NCI-H2171 treated with DMSO at 0.1 percent for 48 hours (cell line): ENCODE measurements at regions not wholly inside any gene's neighbourhood (a gene's known extent, or its start where the extent isn't known, plus 50 kb on each side); places are given as distances from the start of the nearest gene placed in this dataset.

ENCODE experiments used
- DNase-seq: peaks from one replicate; lab custom pipeline; 2025; lab: John Stamatoyannopoulos, UW

DNA sequence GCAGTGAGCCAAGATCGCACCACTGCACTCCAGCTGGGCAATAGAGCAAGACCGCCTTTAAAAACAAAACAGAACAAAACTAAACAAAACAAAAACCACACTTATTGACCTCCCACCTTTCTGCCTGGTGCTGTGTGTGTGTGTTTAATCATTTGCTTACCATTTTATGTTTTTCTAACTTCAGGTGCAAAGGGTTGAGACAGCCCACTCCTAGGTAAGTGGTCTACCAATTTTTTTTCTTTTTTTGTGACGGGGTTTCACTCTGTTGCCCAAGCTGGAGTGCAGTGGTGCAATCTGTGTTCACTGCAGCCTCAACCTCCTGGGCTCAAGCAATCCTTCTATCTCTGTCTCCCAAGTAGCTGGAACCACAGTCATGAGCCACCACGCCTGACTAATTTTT is 65.8 kb downstream of the SALL1 start:
- no peak for DNase-seq

DNA sequence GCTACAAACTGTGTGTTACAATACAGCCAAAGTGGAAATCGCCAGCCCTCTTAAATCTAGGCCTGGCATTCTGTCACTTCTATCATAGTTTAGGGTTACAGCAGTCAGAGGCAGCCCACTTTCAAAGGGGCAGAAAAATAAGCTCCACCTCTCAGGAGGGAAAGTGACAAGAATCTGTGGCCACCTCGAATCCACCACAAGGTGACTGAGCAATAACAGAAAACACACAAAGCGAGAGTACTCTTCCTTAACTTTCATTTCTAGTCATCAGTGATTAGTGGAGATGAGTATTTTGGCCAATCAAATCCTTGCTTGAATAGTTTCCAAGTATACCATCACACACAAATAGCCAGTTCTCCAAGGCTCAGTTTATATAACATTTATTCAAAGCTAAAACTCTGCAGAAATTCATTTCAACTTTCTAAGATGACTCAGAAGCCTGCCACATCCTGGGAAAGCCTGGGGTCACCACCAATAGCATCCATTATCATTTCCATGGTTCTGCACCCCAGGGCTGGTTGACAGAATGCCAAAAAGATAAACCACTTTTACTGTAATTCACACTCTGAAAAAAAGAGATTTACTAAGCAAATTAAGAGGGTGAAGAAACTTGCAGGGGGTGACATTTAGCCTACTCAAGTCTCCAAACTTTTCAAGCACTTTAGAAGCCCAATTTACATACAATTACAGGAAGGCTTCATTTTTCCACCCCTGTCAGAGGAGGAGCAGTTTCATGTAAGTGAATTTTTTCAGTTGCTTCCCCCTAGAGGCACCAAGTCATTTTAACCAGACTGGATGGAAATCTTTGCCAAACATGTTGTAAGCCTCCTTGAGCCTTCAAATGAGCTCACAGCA is 66.8 kb downstream of the SALL1 start:
- no peak for DNase-seq

DNA sequence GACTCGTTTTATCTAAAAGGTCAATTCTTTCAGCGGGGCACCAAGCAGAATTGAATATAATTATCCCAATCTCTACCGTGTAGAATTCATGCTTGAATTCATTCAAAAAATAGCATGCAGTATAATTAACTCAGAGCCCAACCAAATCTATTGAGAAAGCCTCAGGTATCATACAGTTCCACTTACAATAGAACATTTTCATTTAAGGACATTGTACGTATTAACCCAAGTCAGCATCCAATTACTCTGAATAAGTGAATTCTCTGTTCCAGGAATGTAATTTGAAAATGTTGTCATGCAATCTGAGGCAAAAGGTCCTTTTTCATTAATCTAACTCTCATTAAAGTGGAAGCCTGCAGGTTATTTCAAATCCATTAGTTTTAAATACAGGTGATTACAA is 78.5 kb downstream of the SALL1 start:
- DNase-seq, result no peak

DNA sequence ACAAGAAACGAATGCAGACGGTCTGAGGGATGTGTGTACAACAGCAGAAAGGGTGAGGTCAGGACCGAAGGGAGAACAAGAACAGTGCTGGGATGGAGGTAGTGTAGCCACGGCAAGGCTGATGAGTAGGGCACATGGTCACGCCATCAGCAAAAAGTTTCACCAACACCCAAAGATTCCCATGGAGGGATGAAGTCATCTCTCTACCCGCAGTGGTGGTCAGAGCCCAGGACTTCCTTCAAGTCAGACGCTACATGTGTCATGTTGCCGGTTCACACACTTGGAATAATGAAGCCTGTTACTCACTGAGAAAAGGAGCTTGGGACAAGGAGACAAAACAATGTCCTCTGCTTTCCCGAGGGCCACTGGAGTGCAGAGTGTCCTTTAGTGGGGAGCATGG is 79.7 kb downstream of the SALL1 start:
- DNase-seq, result no peak

DNA sequence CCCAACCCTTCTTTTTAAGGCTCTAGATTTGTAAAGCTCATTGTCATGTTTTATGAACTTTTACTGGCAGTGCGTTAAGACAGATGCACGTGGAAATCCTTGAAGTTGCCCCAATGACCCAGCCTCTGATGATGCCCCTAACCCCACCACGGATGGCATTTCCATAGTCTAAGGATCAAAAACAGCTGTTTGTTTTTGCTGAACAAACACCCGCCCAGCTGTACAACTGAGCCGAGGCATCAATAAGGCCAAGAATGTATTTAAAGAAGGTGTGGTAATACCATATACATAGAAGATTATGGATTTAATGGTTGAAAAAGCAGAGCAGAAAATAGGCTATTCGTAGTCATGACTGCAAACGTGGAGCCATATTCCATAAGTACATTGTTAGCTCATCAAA is 83.7 kb downstream of the SALL1 start:
- no peak for DNase-seq

DNA sequence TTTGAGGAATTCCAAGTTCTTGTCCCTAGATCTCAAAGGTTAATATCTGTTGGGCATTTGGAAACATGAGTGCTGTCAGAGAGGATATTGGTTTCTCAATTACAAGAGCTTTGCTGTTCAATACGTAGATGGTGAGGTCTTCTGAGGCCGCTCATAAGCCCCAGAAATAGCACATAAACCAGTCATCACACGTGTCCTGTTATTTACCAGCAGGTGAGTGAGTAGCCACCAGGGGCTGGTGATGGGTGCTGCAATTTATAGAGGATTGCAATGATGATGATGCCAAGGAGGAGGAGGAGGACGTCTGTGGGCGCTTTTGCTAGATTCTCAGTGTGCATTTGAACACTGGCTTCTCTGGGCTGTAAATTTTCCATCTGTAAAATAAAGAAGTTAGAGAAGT is 89.0 kb downstream of the SALL1 start:
- no peak for DNase-seq

DNA sequence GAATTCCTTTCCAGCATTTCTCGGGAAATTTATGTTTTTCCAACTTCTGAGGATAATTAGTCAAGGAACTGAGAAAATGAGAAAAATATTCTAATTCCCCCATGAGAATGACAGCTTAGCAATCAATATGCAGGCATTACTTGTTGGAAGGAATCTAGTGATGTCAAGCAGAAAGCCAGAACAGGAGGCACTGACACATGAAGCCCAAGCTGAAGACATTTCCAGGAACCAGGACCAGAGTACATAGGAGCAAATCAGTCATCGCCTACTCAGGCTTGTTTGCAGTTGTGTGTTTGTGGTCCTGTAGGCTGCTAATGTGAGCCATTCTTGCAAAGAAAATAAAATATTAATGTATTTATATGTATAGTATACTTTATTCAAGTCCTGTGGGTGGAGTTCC is 89.7 kb downstream of the SALL1 start:
- DNase-seq, result no peak

DNA sequence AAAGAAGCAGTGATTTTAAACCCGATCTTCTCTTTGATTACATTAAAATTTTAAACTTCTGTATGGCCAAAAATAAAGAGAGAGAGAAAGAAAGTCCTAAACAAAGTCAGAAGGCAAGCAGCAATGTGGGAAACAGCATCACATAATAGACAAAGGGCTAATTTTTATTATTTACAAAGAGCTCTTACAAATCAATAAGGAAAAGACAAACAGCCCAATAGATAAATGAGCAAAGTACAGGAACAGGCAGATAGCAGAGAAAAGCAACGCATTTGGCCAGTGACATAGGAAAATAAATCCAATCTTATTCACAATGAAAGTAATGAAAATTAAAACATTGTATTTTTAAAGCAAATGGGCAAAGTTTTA is 93.1 kb downstream of the SALL1 start:
- DNase-seq, result no peak

DNA sequence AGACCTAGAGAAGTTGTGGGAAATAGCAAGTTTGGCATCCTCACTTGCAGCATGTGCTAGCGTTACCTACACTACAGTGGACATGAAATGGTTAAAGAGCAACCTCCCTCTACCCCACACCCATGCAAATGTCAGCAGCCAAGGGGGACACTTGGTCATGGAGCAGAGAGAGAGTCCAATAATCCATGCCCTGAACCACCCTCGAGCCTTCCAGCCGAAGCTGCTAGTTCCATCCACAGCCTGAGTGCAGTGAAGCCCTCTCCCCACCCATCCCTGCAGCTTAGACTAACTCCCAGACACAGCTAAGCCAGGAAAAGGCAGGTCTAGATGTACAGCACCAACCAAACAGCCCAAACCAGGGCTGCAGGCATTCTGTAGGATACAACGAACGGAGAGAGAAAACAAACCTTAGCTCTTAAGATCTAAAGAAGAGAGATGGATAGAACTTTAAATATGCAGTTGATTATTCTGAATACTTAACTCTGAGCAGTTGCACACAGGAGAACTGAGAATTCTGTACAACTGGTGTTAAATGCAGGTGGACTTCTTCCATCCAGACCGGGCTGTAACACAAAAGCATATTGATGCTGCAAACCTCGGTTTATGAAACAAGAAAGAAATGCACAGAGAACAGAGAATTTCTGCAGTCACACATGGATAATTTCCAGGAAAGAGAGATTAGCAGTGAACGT is 93.8 kb downstream of the SALL1 start:
- DNase-seq, result no peak

DNA sequence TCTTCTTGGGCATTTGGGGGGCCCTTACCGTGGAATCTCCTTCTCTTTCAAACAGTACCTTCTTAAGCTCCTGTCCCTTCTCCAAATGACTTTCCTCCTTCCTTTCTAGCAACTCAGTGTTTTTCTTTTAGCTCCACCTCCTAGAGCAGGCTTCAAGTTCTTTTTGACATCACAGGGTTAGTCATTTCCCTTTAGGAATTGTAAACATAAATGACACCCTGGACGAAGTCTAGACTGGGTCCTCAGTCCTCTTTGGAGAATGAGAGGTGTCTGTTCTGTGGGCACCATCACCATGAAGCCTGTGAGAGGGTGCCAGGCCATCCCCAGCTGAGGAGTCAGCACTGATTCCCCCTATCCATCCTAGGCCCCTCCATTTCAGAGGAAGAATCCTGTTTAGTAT is 94.7 kb downstream of the SALL1 start:
- DNase-seq, result no peak

DNA sequence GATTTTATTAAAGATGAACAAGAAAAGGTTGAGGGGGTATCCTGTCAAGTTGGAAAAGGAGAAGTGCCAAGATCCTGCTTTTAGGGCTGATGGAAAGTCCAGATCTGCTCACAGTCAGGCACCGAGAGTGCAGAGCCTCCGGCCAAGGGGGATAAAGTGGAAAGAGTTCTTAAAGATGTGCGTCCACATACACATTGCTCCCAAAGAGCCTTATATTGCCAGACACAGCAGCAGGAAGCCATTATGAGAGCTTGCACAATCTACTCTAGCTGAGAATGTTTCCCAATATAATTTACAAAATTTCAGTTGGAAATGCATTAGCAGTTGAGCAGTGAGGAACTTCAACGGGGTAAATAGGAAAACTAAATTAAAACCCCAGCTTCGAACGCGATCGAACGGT is 95.6 kb downstream of the SALL1 start:
- no peak for DNase-seq

DNA sequence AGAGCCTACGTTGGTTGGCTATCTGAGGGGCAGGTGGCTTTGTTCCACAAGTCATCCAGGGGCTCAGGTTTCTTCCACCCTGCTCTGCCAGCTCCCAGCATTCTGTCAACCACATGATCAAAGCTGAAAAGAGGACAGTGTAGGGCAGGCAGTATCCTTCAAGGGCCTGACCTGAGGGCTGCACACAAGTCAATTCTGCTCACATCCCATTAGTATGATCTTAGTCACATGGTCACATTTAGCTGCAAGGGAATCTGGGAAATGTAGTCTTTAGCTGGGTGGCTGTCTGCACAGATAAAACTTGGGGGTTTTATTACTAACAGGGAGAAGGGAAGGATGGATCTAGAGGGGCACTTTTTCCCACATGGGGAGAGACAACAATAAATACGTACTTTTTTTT is 97.3 kb downstream of the SALL1 start:
- no peak for DNase-seq

DNA sequence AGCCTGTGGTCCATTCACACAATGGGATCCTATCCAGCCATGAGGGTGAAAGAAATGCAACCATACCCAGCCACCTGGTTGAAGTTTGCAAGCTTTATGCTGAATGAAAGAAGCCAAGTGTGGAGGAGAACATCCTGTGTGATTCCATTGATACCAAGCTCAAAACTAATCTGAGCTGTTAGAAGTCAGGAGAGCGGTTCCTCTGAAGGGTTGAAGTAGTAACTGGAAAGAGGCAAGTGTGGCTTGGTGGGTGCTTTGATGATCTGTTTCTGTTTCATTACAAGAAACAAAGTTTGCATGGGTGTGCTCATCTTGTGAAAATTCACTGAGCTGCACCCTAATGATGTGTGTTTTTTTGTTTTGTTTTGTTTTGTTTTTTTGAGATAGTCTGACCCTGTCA is 99.4 kb downstream of the SALL1 start:
- no peak for DNase-seq

DNA sequence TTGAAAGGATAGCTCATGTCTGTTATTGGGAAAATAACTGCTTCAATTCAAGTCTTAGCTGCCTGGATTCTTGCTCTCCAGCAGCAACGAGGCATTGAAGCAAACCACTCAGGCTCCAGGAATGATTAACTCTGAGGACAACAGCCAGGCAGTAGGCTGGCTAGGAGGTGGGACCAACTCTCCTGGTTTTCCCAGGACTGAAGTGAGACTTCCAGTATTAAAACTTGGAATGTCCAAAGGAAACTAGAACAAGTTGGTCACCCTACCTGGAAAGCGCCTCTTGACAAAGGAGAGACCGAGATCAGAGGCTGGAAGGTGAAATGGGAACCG is 100.7 kb downstream of the SALL1 start:
- DNase-seq, result no peak

DNA sequence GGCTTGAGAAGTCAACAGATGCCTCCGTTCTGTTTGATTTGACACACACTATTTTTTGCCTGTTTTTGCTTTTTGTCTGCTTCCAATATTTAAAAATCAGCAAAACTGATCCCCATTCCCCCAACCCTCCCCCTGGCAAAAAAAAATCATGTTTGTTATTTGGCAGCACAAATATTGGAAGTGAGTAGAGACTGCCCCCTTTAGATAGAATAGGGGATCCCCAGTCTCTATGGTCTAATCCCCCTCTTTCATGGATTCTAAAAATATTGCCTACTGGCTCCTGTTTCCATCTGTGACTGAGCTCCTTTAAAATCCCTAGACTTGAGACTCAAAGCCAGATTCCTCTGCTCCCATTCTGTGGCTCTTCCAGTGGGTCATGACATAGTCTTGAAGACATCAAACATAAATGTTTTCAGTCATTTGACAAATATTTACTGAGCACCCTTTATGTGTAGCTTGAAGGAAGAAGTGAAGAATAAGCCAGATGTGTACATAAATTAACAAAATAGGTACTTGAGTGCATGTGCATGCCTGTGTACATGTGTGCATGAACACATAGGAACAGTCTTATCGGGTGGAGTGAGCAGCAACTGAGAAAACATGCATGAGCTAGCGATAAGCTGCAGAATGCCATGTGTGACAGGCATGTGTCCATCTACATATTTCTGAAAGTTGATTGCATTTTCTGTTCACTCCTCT is 101.2 kb downstream of the SALL1 start:
- DNase-seq, result no peak

DNA sequence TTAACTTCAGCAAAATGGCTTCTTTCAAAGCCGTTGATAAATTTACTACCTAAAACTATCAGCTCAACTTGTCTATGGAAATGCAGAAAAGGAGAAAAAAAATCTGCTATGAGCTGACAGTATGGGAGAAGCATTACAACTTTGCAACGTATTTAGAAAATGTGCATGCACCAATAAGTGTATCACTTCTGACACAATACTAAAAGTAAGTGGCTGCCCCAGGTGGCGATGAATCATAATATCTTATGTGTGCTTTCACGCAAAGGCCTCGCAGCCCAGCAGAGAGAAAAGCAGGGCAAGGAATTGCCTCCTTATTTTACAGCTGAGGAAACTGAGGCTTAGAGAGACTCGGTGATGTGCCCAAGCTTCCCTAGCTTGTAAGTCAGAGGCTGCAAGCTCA is 101.8 kb downstream of the SALL1 start:
- no peak for DNase-seq

DNA sequence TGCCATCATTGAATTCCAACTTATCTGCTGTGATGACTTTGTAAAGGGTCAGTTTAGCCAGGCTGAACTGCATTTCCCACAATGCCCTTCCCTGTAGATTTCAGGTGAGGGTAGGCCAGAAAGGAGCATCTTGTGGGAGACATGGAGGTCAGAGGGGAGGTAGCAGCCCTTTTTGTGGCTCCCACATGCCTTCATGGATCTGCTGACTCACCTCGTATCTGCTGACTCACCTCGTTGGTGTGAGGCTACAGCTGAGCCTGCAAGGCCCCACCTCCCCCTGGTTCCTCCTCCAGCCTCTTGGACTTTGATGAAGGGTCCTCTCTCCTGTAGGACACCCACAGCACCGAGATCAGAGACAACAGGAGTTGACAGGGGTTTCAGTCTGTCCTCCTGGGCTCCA is 102.5 kb downstream of the SALL1 start:
- DNase-seq, result no peak

DNA sequence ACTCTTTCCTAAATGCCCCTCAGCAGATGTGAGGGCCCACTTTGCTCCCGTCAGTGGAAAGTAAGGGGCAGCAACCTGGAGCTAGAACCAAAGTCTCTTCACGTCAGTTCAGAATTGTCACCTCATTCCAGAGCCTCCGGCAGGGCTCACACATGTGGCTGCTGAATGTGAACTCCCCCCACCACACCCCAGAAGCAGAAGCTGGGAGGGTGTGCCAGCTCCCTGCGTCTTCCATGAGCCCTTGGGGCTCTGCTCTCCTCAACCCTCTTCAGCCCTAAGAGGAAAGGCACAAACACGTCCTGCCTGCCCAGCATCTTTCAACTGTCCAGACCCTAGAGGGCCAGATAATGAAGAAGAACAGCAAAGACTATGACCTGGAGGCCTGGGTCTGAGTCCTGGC is 105.3 kb downstream of the SALL1 start:
- no peak for DNase-seq

DNA sequence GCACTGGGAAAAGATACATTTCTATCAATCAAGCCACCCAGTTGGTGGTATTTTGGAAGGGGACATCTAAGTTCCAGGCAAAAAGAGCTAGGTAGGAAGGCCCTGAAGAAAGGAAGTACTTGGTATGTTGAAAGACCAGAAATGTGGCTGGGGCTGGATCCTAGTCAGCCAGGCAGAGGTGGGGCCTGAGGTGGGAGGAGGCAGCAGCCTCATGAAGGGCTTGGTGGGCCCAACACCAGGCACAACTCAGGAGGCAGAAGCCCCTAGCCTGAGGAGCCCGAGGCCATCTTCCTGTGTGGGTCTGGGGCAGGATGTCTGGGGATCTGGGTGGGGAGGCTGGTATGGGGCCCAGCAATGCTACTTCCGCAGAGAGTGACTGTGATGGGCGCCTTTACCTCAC is 105.9 kb downstream of the SALL1 start:
- no peak for DNase-seq

DNA sequence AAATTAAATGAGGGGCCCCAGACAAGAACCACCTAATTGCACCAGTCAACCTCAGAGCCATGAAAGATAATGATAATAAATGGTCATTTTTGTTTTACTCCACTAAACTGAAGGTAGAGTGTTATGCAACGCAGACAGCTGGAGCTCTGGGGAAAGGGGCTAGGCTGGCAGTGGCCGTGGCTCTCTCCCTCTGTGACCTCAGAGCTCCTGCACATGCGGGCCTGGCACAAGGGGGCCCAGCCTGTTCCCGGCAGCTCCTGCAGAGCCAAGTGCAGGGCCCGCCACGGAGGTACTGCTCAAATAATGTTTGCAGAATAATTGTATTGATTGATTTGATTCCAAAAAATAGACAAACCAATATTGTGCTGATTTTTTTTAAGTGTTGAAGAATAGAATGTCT is 109.5 kb downstream of the SALL1 start:
- no peak for DNase-seq

DNA sequence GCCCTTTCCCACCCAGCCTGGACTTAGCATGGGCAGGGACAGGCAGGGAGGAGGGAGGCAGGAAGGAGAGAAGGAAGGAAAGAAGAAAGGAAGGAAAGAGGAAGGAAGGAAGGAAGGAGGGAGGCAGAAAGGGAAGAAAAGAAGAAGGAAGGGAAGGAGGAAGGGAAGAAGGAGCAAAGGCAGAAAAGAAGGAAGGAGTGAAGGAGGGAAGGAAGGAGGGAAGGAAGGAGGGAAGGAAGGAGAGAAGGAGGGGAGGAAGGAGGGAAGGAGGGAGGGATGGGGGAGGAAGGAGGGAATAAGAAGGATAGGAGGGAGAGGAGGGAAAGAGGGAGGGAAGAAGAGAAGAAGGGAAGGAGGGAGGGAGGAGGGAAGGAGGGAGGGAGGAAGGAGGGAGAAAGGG is 110.4 kb downstream of the SALL1 start:
- no peak for DNase-seq

DNA sequence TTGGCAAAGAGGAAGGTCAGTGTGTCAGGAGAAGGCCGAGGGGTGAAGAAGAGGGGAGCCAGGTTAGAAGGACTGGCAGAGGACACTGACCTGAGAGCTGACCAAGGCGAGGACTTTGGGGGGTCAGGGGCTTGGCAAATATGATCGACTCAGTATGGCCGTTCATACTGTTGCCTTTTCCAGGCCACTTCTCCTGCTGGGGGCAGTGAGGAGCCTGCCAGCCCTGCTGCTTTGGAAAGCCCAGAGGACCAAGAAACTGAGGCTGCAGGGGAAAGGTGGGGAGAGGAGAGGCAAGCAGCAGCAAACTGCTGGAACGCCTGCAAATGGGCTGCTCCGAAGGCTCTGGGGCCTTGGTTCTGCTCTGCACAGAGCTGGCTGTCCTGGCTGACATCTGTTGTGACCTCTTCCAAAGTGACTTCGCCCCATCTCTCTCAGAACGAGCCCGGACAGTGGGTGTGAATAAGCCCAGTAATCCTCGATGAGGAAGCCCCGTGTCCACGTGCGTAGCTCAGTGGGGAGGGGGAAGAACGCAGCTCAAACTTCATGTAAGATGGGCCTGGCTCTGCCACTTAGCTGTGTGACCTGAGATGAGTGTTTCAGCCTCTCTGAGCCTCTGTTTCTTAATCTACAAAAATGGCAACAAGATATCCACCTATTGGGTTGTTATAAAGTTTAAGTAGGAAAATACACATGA is 111.3 kb downstream of the SALL1 start:
- DNase-seq, result no peak

DNA sequence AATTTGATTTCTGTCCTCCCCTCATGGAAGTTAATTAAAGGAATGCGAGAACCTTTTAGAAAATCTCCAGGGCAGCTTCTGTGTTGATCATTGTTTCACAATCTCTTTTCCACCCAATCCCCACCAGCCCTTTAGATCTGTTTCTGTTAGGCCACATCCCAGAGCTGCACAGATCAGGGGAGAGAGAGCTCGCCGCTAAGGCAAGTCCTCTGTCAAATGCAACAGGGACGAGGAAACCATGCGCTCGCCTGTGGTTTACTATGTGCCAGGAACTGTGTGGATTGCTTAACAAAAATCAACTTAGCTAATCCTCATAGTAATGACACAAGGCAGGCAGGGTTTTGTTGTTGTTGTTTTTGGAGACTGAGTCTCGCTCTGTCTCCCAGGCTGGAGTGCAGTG is 115.4 kb downstream of the SALL1 start:
- DNase-seq, result no peak
